ENCODE measurements at regions not wholly inside any gene's neighbourhood (a gene's known extent, or its start where the extent isn't known, plus 50 kb on each side); places are given as distances from the start of the nearest gene placed in this dataset.

DNA sequence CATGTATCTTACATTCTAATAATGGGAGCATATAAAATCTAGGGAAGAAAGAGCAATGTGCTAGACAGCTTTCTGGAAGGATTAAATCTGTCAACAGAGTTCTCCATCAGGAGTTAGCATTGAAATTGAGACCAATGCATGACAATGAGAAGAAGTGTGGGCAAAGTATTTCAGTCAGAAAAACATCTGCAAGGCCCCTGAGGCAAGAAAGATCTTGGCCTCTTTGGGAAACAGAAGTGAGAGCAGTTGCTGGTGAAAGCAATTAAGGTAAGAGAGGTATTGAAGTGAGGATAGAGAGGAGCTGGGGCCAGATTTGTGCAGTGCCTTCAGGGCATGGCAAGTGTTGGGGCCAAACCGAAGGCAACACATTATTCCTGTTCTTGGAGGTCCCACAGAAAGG lies 999.1 kb downstream of the STPG2 start:
- TF ChIP-seq, protein P1, sequence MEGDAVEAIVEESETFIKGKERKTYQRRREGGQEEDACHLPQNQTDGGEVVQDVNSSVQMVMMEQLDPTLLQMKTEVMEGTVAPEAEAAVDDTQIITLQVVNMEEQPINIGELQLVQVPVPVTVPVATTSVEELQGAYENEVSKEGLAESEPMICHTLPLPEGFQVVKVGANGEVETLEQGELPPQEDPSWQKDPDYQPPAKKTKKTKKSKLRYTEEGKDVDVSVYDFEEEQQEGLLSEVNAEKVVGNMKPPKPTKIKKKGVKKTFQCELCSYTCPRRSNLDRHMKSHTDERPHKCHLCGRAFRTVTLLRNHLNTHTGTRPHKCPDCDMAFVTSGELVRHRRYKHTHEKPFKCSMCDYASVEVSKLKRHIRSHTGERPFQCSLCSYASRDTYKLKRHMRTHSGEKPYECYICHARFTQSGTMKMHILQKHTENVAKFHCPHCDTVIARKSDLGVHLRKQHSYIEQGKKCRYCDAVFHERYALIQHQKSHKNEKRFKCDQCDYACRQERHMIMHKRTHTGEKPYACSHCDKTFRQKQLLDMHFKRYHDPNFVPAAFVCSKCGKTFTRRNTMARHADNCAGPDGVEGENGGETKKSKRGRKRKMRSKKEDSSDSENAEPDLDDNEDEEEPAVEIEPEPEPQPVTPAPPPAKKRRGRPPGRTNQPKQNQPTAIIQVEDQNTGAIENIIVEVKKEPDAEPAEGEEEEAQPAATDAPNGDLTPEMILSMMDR (conservative IDR thresholded peaks at IDR 0.05; ENCODE audit: low read depth, low read length): no peak
- TF ChIP-seq EZH2 (IDR thresholded peaks at IDR 0.05; ENCODE audit: borderline replicate concordance, low read depth, low read length, poor library complexity, severe bottlenecking): no peak

All from A673 (cell line).